ENCODE measurements at regions not wholly inside any gene's neighbourhood (a gene's known extent, or its start where the extent isn't known, plus 50 kb on each side); places are given as distances from the start of the nearest gene placed in this dataset.

DNA sequence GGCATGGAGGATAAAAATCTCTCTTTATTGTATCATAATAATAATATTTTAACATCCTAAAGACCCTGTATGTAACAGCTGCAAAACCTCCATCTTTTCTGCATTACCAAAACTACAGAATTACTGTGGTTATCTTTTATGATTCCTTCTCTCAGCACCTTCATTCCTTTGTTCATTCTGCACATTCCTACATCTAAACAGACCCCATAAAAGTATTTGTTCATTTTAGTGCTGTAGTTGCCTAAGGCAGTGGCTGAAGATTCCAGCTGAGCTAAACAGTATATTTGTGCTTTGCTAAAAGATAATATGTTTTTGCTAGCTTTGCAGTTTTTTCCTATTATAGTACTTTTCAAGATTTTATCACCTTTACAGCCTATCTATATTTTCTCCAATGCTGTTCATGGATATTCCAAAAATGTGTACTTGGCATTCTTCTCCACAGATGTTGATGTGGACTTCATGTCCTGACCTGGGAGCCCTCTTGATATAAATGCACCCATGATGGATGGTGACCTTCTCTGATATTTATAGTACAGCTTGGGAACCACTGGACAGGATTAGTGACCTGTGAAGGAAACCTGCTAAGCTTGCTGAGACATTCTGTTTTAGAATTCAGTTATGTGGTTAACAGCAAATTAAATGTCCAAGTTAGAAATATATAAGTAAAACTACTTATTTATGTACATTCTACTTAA, 2832.9 kb upstream of the PCDH20 start:
- no peak for TF ChIP-seq POLR2A (IDR thresholded peaks at IDR 0.05)
- TF ChIP-seq, protein P1, sequence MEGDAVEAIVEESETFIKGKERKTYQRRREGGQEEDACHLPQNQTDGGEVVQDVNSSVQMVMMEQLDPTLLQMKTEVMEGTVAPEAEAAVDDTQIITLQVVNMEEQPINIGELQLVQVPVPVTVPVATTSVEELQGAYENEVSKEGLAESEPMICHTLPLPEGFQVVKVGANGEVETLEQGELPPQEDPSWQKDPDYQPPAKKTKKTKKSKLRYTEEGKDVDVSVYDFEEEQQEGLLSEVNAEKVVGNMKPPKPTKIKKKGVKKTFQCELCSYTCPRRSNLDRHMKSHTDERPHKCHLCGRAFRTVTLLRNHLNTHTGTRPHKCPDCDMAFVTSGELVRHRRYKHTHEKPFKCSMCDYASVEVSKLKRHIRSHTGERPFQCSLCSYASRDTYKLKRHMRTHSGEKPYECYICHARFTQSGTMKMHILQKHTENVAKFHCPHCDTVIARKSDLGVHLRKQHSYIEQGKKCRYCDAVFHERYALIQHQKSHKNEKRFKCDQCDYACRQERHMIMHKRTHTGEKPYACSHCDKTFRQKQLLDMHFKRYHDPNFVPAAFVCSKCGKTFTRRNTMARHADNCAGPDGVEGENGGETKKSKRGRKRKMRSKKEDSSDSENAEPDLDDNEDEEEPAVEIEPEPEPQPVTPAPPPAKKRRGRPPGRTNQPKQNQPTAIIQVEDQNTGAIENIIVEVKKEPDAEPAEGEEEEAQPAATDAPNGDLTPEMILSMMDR (IDR thresholded peaks at IDR 0.05): no peak
- no peak for TF ChIP-seq POLR2AphosphoS5 (IDR thresholded peaks at IDR 0.05)
- TF ChIP-seq EP300 (IDR thresholded peaks at IDR 0.05): no peak

All from suprapubic skin (tissue), 4 donors.